HG03045 (cell line): ENCODE measurements at regions not wholly inside any gene's neighbourhood (a gene's known extent, or its start where the extent isn't known, plus 50 kb on each side); places are given as distances from the start of the nearest gene placed in this dataset.
A peak's percentile ranks its signal among the peaks of the same experiment; 100 is the strongest.

ENCODE experiments used
- ATAC-seq: cut with Tn5 transposase; IDR thresholded peaks from one replicate; pipeline ENCODE4 v1.9.1; 2021; ENCODE audit warnings: mild to moderate bottlenecking, moderate library complexity; ENCODE audit not compliant: unreplicated experiment

GRCh38 chr3:102207151-102207571, 227.7 kb upstream of the ZPLD1 start:
- ATAC-seq = no peak

GRCh38 chr3:102215166-102215565, 219.6 kb upstream of the ZPLD1 start:
- ATAC-seq = no peak

GRCh38 chr3:102223132-102223531, 211.7 kb upstream of the ZPLD1 start:
- no peak for ATAC-seq

GRCh38 chr3:102224171-102224570, 210.6 kb upstream of the ZPLD1 start:
- ATAC-seq = no peak

- no peak for ATAC-seq
These were observed 209.8 kb upstream of the ZPLD1 start for GRCh38 chr3:102225005-102225404.

- peak; percentile 53 for ATAC-seq
These were observed 209.2 kb upstream of the ZPLD1 start for GRCh38 chr3:102225407-102226132.

- no peak for ATAC-seq
These were observed 208.4 kb upstream of the ZPLD1 start for GRCh38 chr3:102226463-102226862.

GRCh38 chr3:102229062-102229655, 205.7 kb upstream of the ZPLD1 start:
- peak; percentile 62 for ATAC-seq

- ATAC-seq = no peak
These were observed 204.8 kb upstream of the ZPLD1 start for GRCh38 chr3:102230057-102230456.

- ATAC-seq = peak; percentile 76
These were observed 200.9 kb upstream of the ZPLD1 start for GRCh38 chr3:102233881-102234280.

GRCh38 chr3:102235679-102236078, 199.1 kb upstream of the ZPLD1 start:
- no peak for ATAC-seq

- ATAC-seq = no peak
These were observed 197.6 kb upstream of the ZPLD1 start for GRCh38 chr3:102237181-102237580.

GRCh38 chr3:102237838-102238237, 197.0 kb upstream of the ZPLD1 start:
- ATAC-seq = no peak

GRCh38 chr3:102238362-102238761, 196.5 kb upstream of the ZPLD1 start:
- ATAC-seq = no peak

- ATAC-seq = no peak
These were observed 194.1 kb upstream of the ZPLD1 start for GRCh38 chr3:102240720-102241119.

GRCh38 chr3:102248981-102249705, 185.7 kb upstream of the ZPLD1 start:
- no peak for ATAC-seq

- no peak for ATAC-seq
These were observed 179.1 kb upstream of the ZPLD1 start for GRCh38 chr3:102255736-102256135.

GRCh38 chr3:102258666-102259227, 176.1 kb upstream of the ZPLD1 start:
- no peak for ATAC-seq

- no peak for ATAC-seq
These were observed 175.2 kb upstream of the ZPLD1 start for GRCh38 chr3:102259663-102260062.

- ATAC-seq = no peak
These were observed 169.1 kb upstream of the ZPLD1 start for GRCh38 chr3:102265720-102266119.

GRCh38 chr3:102269406-102269805, 165.4 kb upstream of the ZPLD1 start:
- ATAC-seq = no peak

- ATAC-seq = no peak
These were observed 144.6 kb upstream of the ZPLD1 start for GRCh38 chr3:102290241-102290640.
